ENCODE measurements at regions not wholly inside any gene's neighbourhood (a gene's known extent, or its start where the extent isn't known, plus 50 kb on each side); places are given as distances from the start of the nearest gene placed in this dataset.

- DNase-seq (ENCODE audit: low read depth) = no peak
- no peak for TF ChIP-seq CTCF (IDR thresholded peaks at IDR 0.05; ENCODE audit: low read depth, low read length, missing control alignments)
- in situ Hi-C loops (cut with HindIII; ENCODE audit: low sequenced_read_pairs) = no loop called here
- H3K4me3 ChIP-seq (ENCODE audit: low read depth, low read length) = no peak overlapping the region
These were observed 162.2 kb downstream of the SMAD6 start for GRCh38 chr15:66864086-66864830.

GRCh38 chr15:66864871-66865281 is 162.8 kb downstream of the SMAD6 start:
- in situ Hi-C loops (cut with HindIII; ENCODE audit: low sequenced_read_pairs) = no loop called here
- no peak for DNase-seq (ENCODE audit: low read depth)
- no peak overlapping the region for H3K4me3 ChIP-seq (ENCODE audit: low read depth, low read length)
- TF ChIP-seq CTCF (IDR thresholded peaks at IDR 0.05; ENCODE audit: low read depth, low read length, missing control alignments) = no peak

GRCh38 chr15:66865622-66866611 is 163.9 kb downstream of the SMAD6 start:
- DNase-seq (ENCODE audit: low read depth) = no peak
- no peak overlapping the region for H3K4me3 ChIP-seq (ENCODE audit: low read depth, low read length)
- TF ChIP-seq CTCF (IDR thresholded peaks at IDR 0.05; ENCODE audit: low read depth, low read length, missing control alignments) = no peak
- in situ Hi-C loops (cut with HindIII; ENCODE audit: low sequenced_read_pairs) = no loop called here

GRCh38 chr15:66866656-66867055 is 164.6 kb downstream of the SMAD6 start:
- no peak for DNase-seq (ENCODE audit: low read depth)
- in situ Hi-C loops (cut with HindIII; ENCODE audit: low sequenced_read_pairs) = no loop called here
- no peak for TF ChIP-seq CTCF (IDR thresholded peaks at IDR 0.05; ENCODE audit: low read depth, low read length, missing control alignments)
- H3K4me3 ChIP-seq (ENCODE audit: low read depth, low read length) = no peak overlapping the region

- no peak overlapping the region for H3K4me3 ChIP-seq (ENCODE audit: low read depth, low read length)
- in situ Hi-C loops (cut with HindIII; ENCODE audit: low sequenced_read_pairs) = no loop called here
- DNase-seq (ENCODE audit: low read depth) = no peak
- no peak for TF ChIP-seq CTCF (IDR thresholded peaks at IDR 0.05; ENCODE audit: low read depth, low read length, missing control alignments)
These were observed 166.9 kb downstream of the SMAD6 start for GRCh38 chr15:66868918-66869317.

GRCh38 chr15:66870880-66871388 is 168.9 kb downstream of the SMAD6 start:
- in situ Hi-C loops (cut with HindIII; ENCODE audit: low sequenced_read_pairs) = no loop called here
- no peak for TF ChIP-seq CTCF (IDR thresholded peaks at IDR 0.05; ENCODE audit: low read depth, low read length, missing control alignments)
- no peak for DNase-seq (ENCODE audit: low read depth)

More at GRCh38 chr15:66870880-66871388, 168.9 kb downstream of the SMAD6 start:
- no peak overlapping the region for H3K4me3 ChIP-seq (ENCODE audit: low read depth, low read length)

Measured in astrocyte of the cerebellum (primary cell).